CD4-positive, CD25-positive, alpha-beta regulatory T cell (primary cell): ENCODE measurements at regions not wholly inside any gene's neighbourhood (a gene's known extent, or its start where the extent isn't known, plus 50 kb on each side); places are given as distances from the start of the nearest gene placed in this dataset.

ENCODE experiments used
- ATAC-seq, 2 donors: fragments of 150-1000 bp; cut with Tn5 transposase; one replicate each; pipeline ENCODE4 v1.10.0; 2021; ENCODE audit warnings: low read depth in 2 of 2, moderate number of reproducible peaks in 2 of 2, moderate library complexity in 1 of 2
- DNase-seq, 3 donors: peaks; one replicate each; pipeline versions ENCODE4 v3.0.0 to v3.0.0-alpha.2; 2012 to 2022; ENCODE audit warnings: mixed read lengths in 1 of 3
- H3K27ac ChIP-seq: one replicate; pipeline ENCODE4 v1.7.0; 2013; ENCODE audit warnings: mild to moderate bottlenecking, low read length; ENCODE audit not compliant: insufficient read depth, poor library complexity, severe bottlenecking
- H3K27me3 ChIP-seq: one replicate; pipeline ENCODE4 v1.7.0; 2013; ENCODE audit warnings: low read length; ENCODE audit not compliant: control insufficient read depth, insufficient read depth
- H3K36me3 ChIP-seq: one replicate; pipeline ENCODE4 v1.7.0; 2013; ENCODE audit warnings: mild to moderate bottlenecking, low read length, moderate library complexity; ENCODE audit not compliant: control insufficient read depth, insufficient read depth
- H3K4me1 ChIP-seq: 2 replicates; pipeline ENCODE4 v1.7.0; 2013; ENCODE audit warnings: mild to moderate bottlenecking, low read length; ENCODE audit not compliant: insufficient read depth, control insufficient read depth, poor library complexity, severe bottlenecking
- H3K4me3 ChIP-seq: one replicate; pipeline ENCODE4 v1.7.0; 2013; ENCODE audit warnings: low read depth, mild to moderate bottlenecking, low read length, moderate library complexity
- H3K9me3 ChIP-seq, 2 experiments: 1 replicate in 1 of 2; 2 replicates in 1 of 2; pipeline ENCODE4 v1.7.0; 2013; ENCODE audit warnings: low read length in 2 of 2, mild to moderate bottlenecking in 1 of 2, moderate library complexity in 1 of 2; ENCODE audit not compliant: control insufficient read depth in 2 of 2
- H3K27ac Mint-ChIP-seq, 3 donors: one replicate each; pipeline ENCODE4 v1.8.0; 2020 to 2022; ENCODE audit warnings: mild to moderate bottlenecking in 3 of 3, mixed read lengths in 3 of 3, moderate library complexity in 2 of 3
- H3K27me3 Mint-ChIP-seq: one replicate; pipeline ENCODE4 v1.8.0; 2022; ENCODE audit warnings: mild to moderate bottlenecking, mixed read lengths
- H3K36me3 Mint-ChIP-seq: one replicate; pipeline ENCODE4 v1.8.0; 2020; ENCODE audit warnings: mixed read lengths
- H3K4me1 Mint-ChIP-seq, 4 donors: one replicate each; pipeline ENCODE4 v1.8.0; 2020 to 2022; ENCODE audit warnings: mixed read lengths in 4 of 4, mild to moderate bottlenecking in 1 of 4
- H3K4me3 Mint-ChIP-seq, 4 donors: one replicate each; pipeline ENCODE4 v1.8.0; 2020 to 2022; ENCODE audit warnings: mild to moderate bottlenecking in 4 of 4, mixed read lengths in 4 of 4, moderate library complexity in 3 of 4
- H3K9me3 Mint-ChIP-seq, 7 donors: one replicate each; pipeline ENCODE4 v1.8.0; 2020 to 2022; ENCODE audit warnings: mixed read lengths in 7 of 7, mild to moderate bottlenecking in 3 of 7, moderate library complexity in 2 of 7

GRCh38 chr7:136234040-136234439, 256.9 kb upstream of the MTPN start:
- DNase-seq = no peak
- H3K36me3 ChIP-seq = no peaks in the 10 kb centered on the region
- no peak overlapping the region for H3K4me3 ChIP-seq
- no peaks in the 10 kb centered on the region for H3K27me3 ChIP-seq
- peaks cover 4% of the 10 kb centered on the region for H3K36me3 Mint-ChIP-seq
- H3K27ac Mint-ChIP-seq = no peak overlapping the region
- H3K9me3 ChIP-seq = peaks cover 10 to 15% of the 10 kb centered on the region in 2 experiments
- H3K9me3 Mint-ChIP-seq = peaks cover 2 to 32% (median 9%) of the 10 kb centered on the region in 7 donors
- no peak for ATAC-seq
- no peaks in the 10 kb centered on the region for H3K4me1 ChIP-seq
- peaks cover 4% of the 10 kb centered on the region for H3K27me3 Mint-ChIP-seq
- no peaks in the 10 kb centered on the region for H3K4me1 Mint-ChIP-seq
- H3K27ac ChIP-seq = no peak overlapping the region
- no peak overlapping the region for H3K4me3 Mint-ChIP-seq

- Mint-ChIP-seq H3K4me1 (no peaks in the 10 kb centered on the region), H3K4me3 (no peak overlapping the region), H3K36me3 (no peaks in the 10 kb centered on the region), H3K27ac (no peak overlapping the region), H3K9me3 (peaks cover 5 to 26% (median 7%) of the 10 kb centered on the region in 7 donors), H3K27me3 (no peaks in the 10 kb centered on the region)
- ATAC-seq = no peak
- Histone ChIP-seq H3K27ac (no peak overlapping the region), H3K4me1 (no peaks in the 10 kb centered on the region), H3K27me3 (no peaks in the 10 kb centered on the region), H3K36me3 (no peaks in the 10 kb centered on the region), H3K4me3 (no peak overlapping the region), H3K9me3 (peaks cover 7 to 15% of the 10 kb centered on the region in 2 experiments)
- DNase-seq = no peak
Observed at GRCh38 chr7:136230210-136230609, 253.1 kb upstream of the MTPN start.

GRCh38 chr7:136229790-136230189, 252.6 kb upstream of the MTPN start:
- no peak for DNase-seq
- H3K9me3 Mint-ChIP-seq = peaks cover 4 to 26% (median 7%) of the 10 kb centered on the region in 7 donors
- no peak overlapping the region for H3K27ac Mint-ChIP-seq

GRCh38 chr7:136228171-136228570, 251.0 kb upstream of the MTPN start:
- no peak overlapping the region for H3K4me3 Mint-ChIP-seq
- Histone ChIP-seq H3K9me3 (peaks cover 7 to 15% of the 10 kb centered on the region in 2 experiments), H3K27me3 (no peaks in the 10 kb centered on the region), H3K36me3 (no peaks in the 10 kb centered on the region), H3K4me3 (no peak overlapping the region), H3K4me1 (no peaks in the 10 kb centered on the region), H3K27ac (no peak overlapping the region)
- DNase-seq (no peak), ATAC-seq (no peak)
- no peak overlapping the region for H3K27ac Mint-ChIP-seq
- H3K27me3 Mint-ChIP-seq = no peaks in the 10 kb centered on the region
- no peaks in the 10 kb centered on the region for H3K4me1 Mint-ChIP-seq
- H3K9me3 Mint-ChIP-seq = peaks cover 4 to 29% (median 7%) of the 10 kb centered on the region in 7 donors
- H3K36me3 Mint-ChIP-seq = no peaks in the 10 kb centered on the region

More at GRCh38 chr7:136229790-136230189, 252.6 kb upstream of the MTPN start:
- Mint-ChIP-seq H3K4me1 (no peaks in the 10 kb centered on the region), H3K36me3 (no peaks in the 10 kb centered on the region), H3K4me3 (no peak overlapping the region), H3K27me3 (no peaks in the 10 kb centered on the region)
- Histone ChIP-seq H3K4me3 (no peak overlapping the region), H3K4me1 (no peaks in the 10 kb centered on the region), H3K9me3 (peaks cover 7 to 15% of the 10 kb centered on the region in 2 experiments), H3K27me3 (no peaks in the 10 kb centered on the region), H3K36me3 (no peaks in the 10 kb centered on the region), H3K27ac (no peak overlapping the region)
- no peak for ATAC-seq

- H3K27ac Mint-ChIP-seq = no peak overlapping the region
- peaks cover 4% of the 10 kb centered on the region for H3K36me3 Mint-ChIP-seq
- ATAC-seq = no peak
- H3K4me1 Mint-ChIP-seq = no peaks in the 10 kb centered on the region
- no peaks in the 10 kb centered on the region for H3K27me3 Mint-ChIP-seq
- Histone ChIP-seq H3K36me3 (no peaks in the 10 kb centered on the region), H3K27ac (no peak overlapping the region), H3K9me3 (no peaks in the 10 kb centered on the region), H3K4me1 (no peaks in the 10 kb centered on the region), H3K27me3 (no peaks in the 10 kb centered on the region), H3K4me3 (no peak overlapping the region)
- peaks cover 0 to 11% (median 0%) of the 10 kb centered on the region in 7 donors for H3K9me3 Mint-ChIP-seq
- H3K4me3 Mint-ChIP-seq = no peak overlapping the region
- DNase-seq = no peak
Observed at GRCh38 chr7:136214356-136214755, 237.2 kb upstream of the MTPN start.

GRCh38 chr7:136213012-136213411, 235.9 kb upstream of the MTPN start:
- H3K4me1 Mint-ChIP-seq = no peaks in the 10 kb centered on the region
- no peak for DNase-seq
- H3K4me3 Mint-ChIP-seq = no peak overlapping the region
- peaks cover 0 to 5% (median 0%) of the 10 kb centered on the region in 7 donors for H3K9me3 Mint-ChIP-seq
- Histone ChIP-seq H3K27ac (no peak overlapping the region), H3K27me3 (no peaks in the 10 kb centered on the region), H3K36me3 (no peaks in the 10 kb centered on the region), H3K4me3 (no peak overlapping the region), H3K4me1 (no peaks in the 10 kb centered on the region), H3K9me3 (no peaks in the 10 kb centered on the region)
- no peak overlapping the region for H3K27ac Mint-ChIP-seq
- ATAC-seq = no peak
- H3K36me3 Mint-ChIP-seq = peaks cover 4% of the 10 kb centered on the region
- no peaks in the 10 kb centered on the region for H3K27me3 Mint-ChIP-seq

- Mint-ChIP-seq H3K36me3 (peaks cover 4% of the 10 kb centered on the region), H3K4me1 (no peaks in the 10 kb centered on the region), H3K4me3 (no peak overlapping the region), H3K27ac (no peak overlapping the region), H3K9me3 (peaks cover 0 to 5% (median 1%) of the 10 kb centered on the region in 7 donors), H3K27me3 (no peaks in the 10 kb centered on the region)
- H3K27ac ChIP-seq = no peak overlapping the region
- H3K27me3 ChIP-seq = no peaks in the 10 kb centered on the region
- no peaks in the 10 kb centered on the region for H3K9me3 ChIP-seq
- no peak for DNase-seq
- no peaks in the 10 kb centered on the region for H3K36me3 ChIP-seq
- no peak overlapping the region for H3K4me3 ChIP-seq
- no peak for ATAC-seq
- no peaks in the 10 kb centered on the region for H3K4me1 ChIP-seq
Observed at GRCh38 chr7:136210664-136211063, 233.5 kb upstream of the MTPN start.

- Mint-ChIP-seq H3K27me3 (no peaks in the 10 kb centered on the region), H3K36me3 (peaks cover 4% of the 10 kb centered on the region), H3K4me3 (no peak overlapping the region), H3K9me3 (peaks cover 0 to 5% (median 1%) of the 10 kb centered on the region in 7 donors), H3K27ac (no peak overlapping the region), H3K4me1 (no peaks in the 10 kb centered on the region)
- ATAC-seq = no peak
- no peaks in the 10 kb centered on the region for H3K9me3 ChIP-seq
- no peaks in the 10 kb centered on the region for H3K4me1 ChIP-seq
- H3K27ac ChIP-seq = no peak overlapping the region
- H3K4me3 ChIP-seq = no peak overlapping the region
- no peaks in the 10 kb centered on the region for H3K27me3 ChIP-seq
- H3K36me3 ChIP-seq = no peaks in the 10 kb centered on the region
- no peak for DNase-seq
Observed at GRCh38 chr7:136210079-136210478, 232.9 kb upstream of the MTPN start.
